ENCODE measurements at regions not wholly inside any gene's neighbourhood (a gene's known extent, or its start where the extent isn't known, plus 50 kb on each side); places are given as distances from the start of the nearest gene placed in this dataset.

GRCh38 chr12:24246934-24247333, 297.5 kb upstream of the SOX5 start:
- TF ChIP-seq CTCF (conservative IDR thresholded peaks at IDR 0.05; ENCODE audit: low read depth, low read length) (no peak), EZH2 (IDR thresholded peaks at IDR 0.05; ENCODE audit: low read length, unreplicated experiment) (no peak)

All from PC-3 (cell line).